Lower leg skin (tissue), 4 donors: ENCODE measurements at regions not wholly inside any gene's neighbourhood (a gene's known extent, or its start where the extent isn't known, plus 50 kb on each side); places are given as distances from the start of the nearest gene placed in this dataset.

ENCODE experiments used
- DNase-seq, 2 donors: peaks; one replicate each; pipeline ENCODE4 v3.0.0-alpha.2; 2019; ENCODE audit warnings: low spot score in 2 of 2
- H3K4me3 ChIP-seq: fragments of 200-600 bp; sonication (generic); 2 replicates; pipeline ENCODE4 v1.5.1; 2017; ENCODE audit warnings: mild to moderate bottlenecking, low read depth; ENCODE audit not compliant: poor library complexity, severe bottlenecking
- CTCF ChIP-seq, 3 donors: fragments of 450-650 bp; IDR thresholded peaks; one replicate each; pipeline ENCODE4 v1.5.1; 2016; ENCODE audit warnings: antibody characterized with exemption in 3 of 3, mild to moderate bottlenecking in 3 of 3, moderate library complexity in 2 of 3
- POLR2A ChIP-seq, 2 donors: fragments of 450-650 bp; IDR thresholded peaks; one replicate each; pipeline ENCODE4 v1.6.1; 2016 to 2017; ENCODE audit warnings: antibody characterized with exemption in 2 of 2, mild to moderate bottlenecking in 1 of 2, moderate library complexity in 1 of 2
- WGBS, 2 donors: methylation state at CpG; one replicate each; pipeline ENCODE4 v1.1.5; 2018; 5-methylcytosine and 5-hydroxymethylcytosine counted together
- intact Hi-C: fragments of 100-400 bp; cut with DNase I; formaldehyde crosslinking; loops from one replicate; pipeline ENCODE4 v1.15.0; 2023; ENCODE audit warnings: low total_unique reads

- intact Hi-C loops = no loop called here
- H3K4me3 ChIP-seq = no peak overlapping the region
- no peak for DNase-seq
- 48% methylated on average over 3 of the region's 3 CpGs for WGBS, 2 donors
- TF ChIP-seq POLR2A (IDR thresholded peaks at IDR 0.05) = no peak
- no peak for TF ChIP-seq CTCF (IDR thresholded peaks at IDR 0.05)
Measured at GRCh38 chr3:157815739-157816138, 290.5 kb downstream of the SHOX2 start.

- TF ChIP-seq POLR2A (IDR thresholded peaks at IDR 0.05) (no peak), CTCF (IDR thresholded peaks at IDR 0.05) (no peak)
- WGBS, 2 donors = 80 to 82% methylated on average over 3 of the region's 3 CpGs
Measured at GRCh38 chr3:157810924-157811718, 295.1 kb downstream of the SHOX2 start.

GRCh38 chr3:157807280-157807679, 298.9 kb downstream of the SHOX2 start:
- 66 to 70% methylated on average over 3 of the region's 3 CpGs for WGBS, 2 donors
- no peak for DNase-seq
- intact Hi-C loops = no loop called here

More at GRCh38 chr3:157810924-157811718, 295.1 kb downstream of the SHOX2 start:
- no peak overlapping the region for H3K4me3 ChIP-seq
- DNase-seq = no peak
- intact Hi-C loops = no loop called here

GRCh38 chr3:157805538-157805937, 300.7 kb downstream of the SHOX2 start:
- DNase-seq = no peak
- H3K4me3 ChIP-seq = no peak overlapping the region
- intact Hi-C loops = no loop called here
- no peak for TF ChIP-seq POLR2A (IDR thresholded peaks at IDR 0.05)
- 90 to 94% methylated on average over 2 of the region's 2 CpGs for WGBS, 2 donors

More at GRCh38 chr3:157807280-157807679, 298.9 kb downstream of the SHOX2 start:
- TF ChIP-seq POLR2A (IDR thresholded peaks at IDR 0.05) (no peak), CTCF (IDR thresholded peaks at IDR 0.05) (no peak)
- H3K4me3 ChIP-seq = no peak overlapping the region

DNA sequence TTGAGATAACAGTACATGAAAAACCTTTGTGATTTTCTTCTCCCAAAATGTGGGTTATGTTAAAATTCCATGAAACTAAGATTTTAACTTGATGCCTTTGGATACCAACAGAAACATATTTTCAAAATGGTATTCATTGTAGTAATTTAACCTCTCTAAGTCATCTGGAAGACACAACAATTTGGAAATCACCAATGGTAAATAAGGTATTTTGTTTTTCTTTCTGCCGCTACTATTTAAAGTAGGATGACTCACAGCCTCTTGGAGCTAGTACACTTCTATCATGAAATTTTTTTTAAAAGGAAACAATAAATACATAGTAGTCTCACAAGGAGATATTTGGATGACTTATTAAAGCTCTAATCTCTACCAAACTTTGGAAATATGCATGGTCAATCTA, 291.6 kb upstream of the VEPH1 start:
- H3K4me3 ChIP-seq = no peak overlapping the region
- WGBS, 2 donors = 48 to 64% methylated on average over 1 of the region's 1 CpG
- intact Hi-C loops = no loop called here
- TF ChIP-seq CTCF (IDR thresholded peaks at IDR 0.05) (no peak), POLR2A (IDR thresholded peaks at IDR 0.05) (no peak)
- DNase-seq = no peak

DNA sequence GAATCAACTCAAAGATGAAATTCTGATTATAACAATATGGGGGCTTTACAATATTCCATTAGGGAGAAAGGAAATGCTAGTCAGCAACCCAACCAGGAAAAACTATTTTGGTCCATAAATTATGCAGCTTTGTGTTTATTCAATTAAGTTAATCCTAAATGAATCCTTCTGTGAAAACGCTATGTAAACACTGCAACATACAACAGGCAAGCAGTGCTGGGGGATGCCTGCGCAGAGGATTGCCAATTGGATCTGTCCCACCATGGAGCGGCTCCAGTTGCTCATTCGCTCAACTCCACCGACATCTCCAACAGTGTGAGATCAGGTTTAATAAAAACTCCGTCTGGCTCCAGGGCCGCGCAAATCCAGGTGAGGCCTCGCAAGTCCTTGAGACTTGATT, 290.5 kb upstream of the VEPH1 start:
- intact Hi-C loops = no loop called here
- no peak overlapping the region for H3K4me3 ChIP-seq
- no peak for DNase-seq
- WGBS, 2 donors = 80 to 88% methylated on average over 9 of the region's 9 CpGs
- TF ChIP-seq CTCF (IDR thresholded peaks at IDR 0.05) = no peak
- TF ChIP-seq POLR2A (IDR thresholded peaks at IDR 0.05) = no peak
